Endodermal cell (in vitro differentiated cells): ENCODE measurements at regions not wholly inside any gene's neighbourhood (a gene's known extent, or its start where the extent isn't known, plus 50 kb on each side); places are given as distances from the start of the nearest gene placed in this dataset.

Experiments used
- DNase-seq: peaks from one replicate; pipeline ENCODE4 v3.0.0-alpha.2; 2017
- H3K27ac ChIP-seq: 2 replicates; pipeline ENCODE4 v1.5.1; 2013; ENCODE audit warnings: mild to moderate bottlenecking, low read depth, low read length, moderate library complexity
- H3K27me3 ChIP-seq: 2 replicates; pipeline ENCODE4 v1.6.1; 2013; ENCODE audit warnings: mild to moderate bottlenecking, low read length, moderate library complexity; ENCODE audit not compliant: insufficient read depth, control insufficient read depth, poor library complexity, severe bottlenecking
- H3K36me3 ChIP-seq: 2 replicates; pipeline ENCODE4 v1.7.0; 2013; ENCODE audit warnings: mild to moderate bottlenecking, low read length, moderate library complexity; ENCODE audit not compliant: control insufficient read depth, insufficient read depth
- H3K4me1 ChIP-seq: one replicate; pipeline ENCODE4 v1.7.0; 2013; ENCODE audit warnings: low read length; ENCODE audit not compliant: control insufficient read depth, insufficient read depth
- H3K4me3 ChIP-seq: 2 replicates; pipeline ENCODE4 v1.5.1; 2013; ENCODE audit warnings: mild to moderate bottlenecking, low read length, moderate library complexity
- H3K9ac ChIP-seq: 2 replicates; pipeline ENCODE4 v1.6.1; 2013; ENCODE audit warnings: mild to moderate bottlenecking, low read length, moderate library complexity; ENCODE audit not compliant: poor library complexity, severe bottlenecking; ENCODE audit errors: extremely low read depth
- H3K9me3 ChIP-seq: 2 replicates; pipeline ENCODE4 v1.6.1; 2013; ENCODE audit warnings: mild to moderate bottlenecking, low read length, moderate library complexity; ENCODE audit not compliant: control insufficient read depth
- H3K27ac Mint-ChIP-seq: 2 replicates; pipeline ENCODE4 v1.8.0; 2020; ENCODE audit warnings: mixed read lengths
- H3K27me3 Mint-ChIP-seq: 2 replicates; pipeline ENCODE4 v1.8.0; 2021; ENCODE audit warnings: mild to moderate bottlenecking, mixed read lengths; ENCODE audit not compliant: insufficient read depth
- H3K36me3 Mint-ChIP-seq: 2 replicates; pipeline ENCODE4 v1.8.0; 2020; ENCODE audit warnings: low read depth, mixed read lengths
- H3K4me1 Mint-ChIP-seq: 2 replicates; pipeline ENCODE4 v1.8.0; 2020; ENCODE audit warnings: mixed read lengths
- H3K4me3 Mint-ChIP-seq: 2 replicates; pipeline ENCODE4 v1.8.0; 2020; ENCODE audit warnings: mild to moderate bottlenecking, moderate library complexity, mixed read lengths
- H3K9me3 Mint-ChIP-seq: 2 replicates; pipeline ENCODE4 v1.8.0; 2020; ENCODE audit warnings: mild to moderate bottlenecking, mixed read lengths
- CTCF ChIP-seq: fragments of 200-600 bp; sonication (generic); conservative IDR thresholded peaks from 2 replicates; pipeline ENCODE4 v1.5.0; 2021; ENCODE audit warnings: antibody characterized with exemption, mild to moderate bottlenecking
- WGBS, 2 experiments: methylation state at CpG; one replicate each; pipeline versions ENCODE4 v1.1.5 to v1.1.7; 2013; ENCODE audit warnings: missing lambda C conversion rate in 2 of 2, mixed read lengths in 1 of 2; ENCODE audit not compliant: insufficient coverage in 1 of 2, insufficient read length in 1 of 2; 5-methylcytosine and 5-hydroxymethylcytosine counted together

- no peaks in the 10 kb centered on the region for H3K27me3 Mint-ChIP-seq
- H3K27ac Mint-ChIP-seq = no peak overlapping the region
- no peak overlapping the region for H3K4me3 ChIP-seq
- no peaks in the 10 kb centered on the region for H3K9me3 ChIP-seq
- H3K36me3 ChIP-seq = no peaks in the 10 kb centered on the region
- no peaks in the 10 kb centered on the region for H3K36me3 Mint-ChIP-seq
- peaks cover 2% of the 10 kb centered on the region for H3K4me1 ChIP-seq
- no peaks in the 10 kb centered on the region for H3K9me3 Mint-ChIP-seq
- H3K4me3 Mint-ChIP-seq = no peak overlapping the region
- H3K27ac ChIP-seq = no peak overlapping the region
- no peak for TF ChIP-seq CTCF
- no peak overlapping the region for H3K9ac ChIP-seq
- H3K27me3 ChIP-seq = no peaks in the 10 kb centered on the region
- DNase-seq = no peak
- WGBS, 2 experiments = 85 to 92% methylated on average over 4 of the region's 4 CpGs
- no peaks in the 10 kb centered on the region for H3K4me1 Mint-ChIP-seq
These were observed 839.2 kb downstream of the SLC6A15 start for GRCh38 chr12:84073401-84073800.

DNA sequence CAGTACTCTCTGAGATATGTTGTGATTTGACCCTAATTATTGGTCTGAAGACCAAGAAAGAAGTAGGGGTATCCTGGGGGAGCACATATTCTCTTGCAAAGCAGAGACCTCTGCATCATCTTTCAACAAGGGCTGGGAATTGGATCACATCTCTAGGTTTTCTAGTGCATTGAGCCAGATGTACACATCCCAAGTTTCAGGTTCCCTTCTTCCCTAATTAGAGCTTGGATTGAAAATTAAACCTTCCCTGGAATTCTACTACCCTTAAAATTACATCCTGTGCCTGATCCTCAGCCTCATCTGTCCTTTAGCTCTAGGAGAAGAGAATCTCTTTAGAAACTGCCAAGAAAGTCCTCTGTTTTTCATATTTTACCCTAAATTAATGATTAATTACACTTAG lies 839.6 kb downstream of the SLC6A15 start:
- Mint-ChIP-seq H3K9me3 (no peaks in the 10 kb centered on the region), H3K4me1 (no peaks in the 10 kb centered on the region), H3K4me3 (no peak overlapping the region), H3K27ac (no peak overlapping the region), H3K36me3 (no peaks in the 10 kb centered on the region), H3K27me3 (no peaks in the 10 kb centered on the region)
- Histone ChIP-seq H3K27me3 (no peaks in the 10 kb centered on the region), H3K36me3 (no peaks in the 10 kb centered on the region), H3K9me3 (no peaks in the 10 kb centered on the region), H3K4me1 (peaks cover 2% of the 10 kb centered on the region), H3K27ac (no peak overlapping the region), H3K4me3 (no peak overlapping the region), H3K9ac (no peak overlapping the region)
- no peak for TF ChIP-seq CTCF
- no peak for DNase-seq

GRCh38 chr12:84070292-84070691 lies 842.3 kb downstream of the SLC6A15 start:
- no peaks in the 10 kb centered on the region for H3K36me3 Mint-ChIP-seq
- Histone ChIP-seq H3K4me1 (peaks cover 2% of the 10 kb centered on the region), H3K36me3 (no peaks in the 10 kb centered on the region), H3K27ac (no peak overlapping the region), H3K9me3 (no peaks in the 10 kb centered on the region), H3K9ac (no peak overlapping the region), H3K4me3 (no peak overlapping the region), H3K27me3 (no peaks in the 10 kb centered on the region)
- DNase-seq = no peak
- TF ChIP-seq CTCF = no peak
- WGBS, 2 experiments = 90 to 92% methylated on average over 4 of the region's 4 CpGs
- H3K27ac Mint-ChIP-seq = no peak overlapping the region
- no peaks in the 10 kb centered on the region for H3K27me3 Mint-ChIP-seq
- no peaks in the 10 kb centered on the region for H3K4me1 Mint-ChIP-seq
- no peaks in the 10 kb centered on the region for H3K9me3 Mint-ChIP-seq
- no peak overlapping the region for H3K4me3 Mint-ChIP-seq
